ENCODE measurements at regions not wholly inside any gene's neighbourhood (a gene's known extent, or its start where the extent isn't known, plus 50 kb on each side); places are given as distances from the start of the nearest gene placed in this dataset.

DNA sequence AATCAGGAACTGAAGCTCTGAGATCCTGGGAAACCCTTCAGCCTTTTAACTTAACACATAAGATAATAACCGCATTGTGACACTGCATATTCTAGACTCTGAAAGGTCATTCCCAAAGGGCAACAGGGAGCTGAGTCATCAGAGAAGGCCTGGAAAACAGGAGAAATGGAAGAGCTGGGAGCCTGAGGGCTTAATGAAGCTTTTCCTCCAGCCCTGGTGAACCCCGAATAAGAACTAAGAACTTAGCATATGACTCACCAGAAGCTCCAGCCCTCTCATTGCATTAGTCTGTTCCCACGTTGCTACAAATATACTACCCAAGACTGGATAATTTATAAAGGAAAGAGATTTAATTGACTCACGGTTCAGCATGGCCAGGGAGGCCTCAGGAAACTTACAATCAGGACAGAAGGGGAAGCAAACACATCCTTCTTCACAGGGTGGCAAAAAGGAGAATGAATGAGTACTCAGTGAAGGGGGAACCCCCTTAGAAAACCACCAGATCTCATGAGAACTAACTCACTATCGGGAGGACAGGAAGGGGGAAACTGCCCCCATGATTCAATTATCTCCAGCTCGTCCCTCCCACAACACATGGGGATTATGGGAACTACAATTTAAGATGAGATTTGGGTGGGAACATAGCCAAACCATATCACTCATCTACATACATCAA is 648.5 kb downstream of the TFAP2A start:
- Histone ChIP-seq H3K9me3 (ENCODE audit: control insufficient read depth in 4 of 4, insufficient read depth in 3 of 4, low read length in 3 of 4) (no peaks in the 10 kb centered on the region), H3K36me3 (ENCODE audit: control insufficient read depth in 4 of 4, insufficient read depth in 4 of 4, low read length in 4 of 4) (no peaks in the 10 kb centered on the region), H3K4me3 (no peak overlapping the region), H3K4me1 (ENCODE audit: control insufficient read depth in 5 of 5, insufficient read depth in 5 of 5, low read length in 5 of 5) (no peaks in the 10 kb centered on the region), H3K27me3 (ENCODE audit: control insufficient read depth in 3 of 3, insufficient read depth in 3 of 3, low read length in 2 of 3) (no peaks in the 10 kb centered on the region), H3K27ac (ENCODE audit: low read depth in 1 of 2, low read length in 1 of 2) (no peak overlapping the region), H3K9ac (ENCODE audit: insufficient read depth in 1 of 2, low read length in 2 of 2) (no peak overlapping the region)
- 66 to 72% methylated on average over 6 of the region's 6 CpGs for WGBS, 2 donors
- TF ChIP-seq, protein P1, sequence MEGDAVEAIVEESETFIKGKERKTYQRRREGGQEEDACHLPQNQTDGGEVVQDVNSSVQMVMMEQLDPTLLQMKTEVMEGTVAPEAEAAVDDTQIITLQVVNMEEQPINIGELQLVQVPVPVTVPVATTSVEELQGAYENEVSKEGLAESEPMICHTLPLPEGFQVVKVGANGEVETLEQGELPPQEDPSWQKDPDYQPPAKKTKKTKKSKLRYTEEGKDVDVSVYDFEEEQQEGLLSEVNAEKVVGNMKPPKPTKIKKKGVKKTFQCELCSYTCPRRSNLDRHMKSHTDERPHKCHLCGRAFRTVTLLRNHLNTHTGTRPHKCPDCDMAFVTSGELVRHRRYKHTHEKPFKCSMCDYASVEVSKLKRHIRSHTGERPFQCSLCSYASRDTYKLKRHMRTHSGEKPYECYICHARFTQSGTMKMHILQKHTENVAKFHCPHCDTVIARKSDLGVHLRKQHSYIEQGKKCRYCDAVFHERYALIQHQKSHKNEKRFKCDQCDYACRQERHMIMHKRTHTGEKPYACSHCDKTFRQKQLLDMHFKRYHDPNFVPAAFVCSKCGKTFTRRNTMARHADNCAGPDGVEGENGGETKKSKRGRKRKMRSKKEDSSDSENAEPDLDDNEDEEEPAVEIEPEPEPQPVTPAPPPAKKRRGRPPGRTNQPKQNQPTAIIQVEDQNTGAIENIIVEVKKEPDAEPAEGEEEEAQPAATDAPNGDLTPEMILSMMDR (IDR thresholded peaks at IDR 0.05; ENCODE audit: control extremely low read depth, extremely low read depth): no peak
- ATAC-seq (ENCODE audit: insufficient read depth, low FRiP score) (no peak), DNase-seq (no peak)

DNA sequence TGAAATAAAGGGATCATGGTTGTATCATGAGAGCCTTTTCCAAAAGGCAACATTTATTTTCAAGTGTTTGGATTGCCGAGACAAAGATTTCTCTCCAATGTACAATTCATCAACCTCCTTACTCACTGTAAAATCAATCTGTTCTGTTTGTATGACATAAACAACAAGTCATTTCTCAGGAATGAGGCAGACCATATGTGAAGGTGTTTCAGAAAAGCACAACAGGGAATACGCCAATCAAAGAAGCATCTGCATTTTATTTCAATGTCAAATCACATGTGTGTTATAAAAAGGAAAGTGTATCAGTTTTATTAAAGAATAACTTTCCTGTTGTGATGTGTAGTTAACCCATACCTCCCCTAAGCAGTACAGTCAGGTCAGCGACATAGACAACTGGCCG is 653.7 kb downstream of the TFAP2A start:
- TF ChIP-seq, protein P1 (IDR thresholded peaks at IDR 0.05; ENCODE audit: control extremely low read depth, extremely low read depth): no peak
- DNase-seq (no peak), ATAC-seq (ENCODE audit: insufficient read depth, low FRiP score) (no peak)
- no peak overlapping the region for H3K27ac ChIP-seq (ENCODE audit: low read depth in 1 of 2, low read length in 1 of 2)
- H3K4me3 ChIP-seq: no peak overlapping the region
- no peak overlapping the region for H3K9ac ChIP-seq (ENCODE audit: insufficient read depth in 1 of 2, low read length in 2 of 2)
- WGBS, 2 donors: 88 to 92% methylated on average over 4 of the region's 4 CpGs
- H3K27me3 ChIP-seq (ENCODE audit: control insufficient read depth in 3 of 3, insufficient read depth in 3 of 3, low read length in 2 of 3): no peaks in the 10 kb centered on the region
- no peaks in the 10 kb centered on the region for H3K4me1 ChIP-seq (ENCODE audit: control insufficient read depth in 5 of 5, insufficient read depth in 5 of 5, low read length in 5 of 5)
- no peaks in the 10 kb centered on the region for H3K36me3 ChIP-seq (ENCODE audit: control insufficient read depth in 4 of 4, insufficient read depth in 4 of 4, low read length in 4 of 4)
- H3K9me3 ChIP-seq (ENCODE audit: control insufficient read depth in 4 of 4, insufficient read depth in 3 of 4, low read length in 3 of 4): no peaks in the 10 kb centered on the region

DNA sequence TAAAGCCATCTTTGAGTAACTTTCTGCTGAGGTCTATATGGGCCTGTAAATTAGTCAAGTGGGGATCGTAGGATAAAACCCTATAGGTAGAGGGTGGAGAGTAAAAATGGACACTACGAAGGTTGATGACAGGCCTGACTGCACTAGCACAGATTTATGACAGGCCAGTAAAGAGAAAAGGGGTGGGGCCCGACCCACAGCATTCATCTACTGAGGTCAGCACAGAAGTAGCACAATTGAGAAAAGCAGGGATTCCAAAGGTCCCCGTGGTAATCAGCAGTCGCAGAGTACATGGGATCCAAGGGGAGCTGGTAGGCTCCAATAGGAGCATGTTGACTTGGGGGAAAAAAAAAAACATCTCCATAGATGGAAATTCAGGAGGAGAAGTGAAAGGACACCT is 660.4 kb downstream of the TFAP2A start:
- Histone ChIP-seq H3K27ac (ENCODE audit: low read depth in 1 of 2, low read length in 1 of 2) (no peak overlapping the region), H3K4me1 (ENCODE audit: control insufficient read depth in 5 of 5, insufficient read depth in 5 of 5, low read length in 5 of 5) (no peaks in the 10 kb centered on the region), H3K36me3 (ENCODE audit: control insufficient read depth in 4 of 4, insufficient read depth in 4 of 4, low read length in 4 of 4) (no peaks in the 10 kb centered on the region), H3K9me3 (ENCODE audit: control insufficient read depth in 4 of 4, insufficient read depth in 3 of 4, low read length in 3 of 4) (no peaks in the 10 kb centered on the region), H3K4me3 (no peak overlapping the region), H3K27me3 (ENCODE audit: control insufficient read depth in 3 of 3, insufficient read depth in 3 of 3, low read length in 2 of 3) (no peaks in the 10 kb centered on the region), H3K9ac (ENCODE audit: insufficient read depth in 1 of 2, low read length in 2 of 2) (no peak overlapping the region)
- DNase-seq: no peak
- 90 to 91% methylated on average over 5 of the region's 5 CpGs for WGBS, 2 donors
- no peak for ATAC-seq (ENCODE audit: insufficient read depth, low FRiP score)
- TF ChIP-seq, protein P1 (IDR thresholded peaks at IDR 0.05; ENCODE audit: control extremely low read depth, extremely low read depth): no peak

DNA sequence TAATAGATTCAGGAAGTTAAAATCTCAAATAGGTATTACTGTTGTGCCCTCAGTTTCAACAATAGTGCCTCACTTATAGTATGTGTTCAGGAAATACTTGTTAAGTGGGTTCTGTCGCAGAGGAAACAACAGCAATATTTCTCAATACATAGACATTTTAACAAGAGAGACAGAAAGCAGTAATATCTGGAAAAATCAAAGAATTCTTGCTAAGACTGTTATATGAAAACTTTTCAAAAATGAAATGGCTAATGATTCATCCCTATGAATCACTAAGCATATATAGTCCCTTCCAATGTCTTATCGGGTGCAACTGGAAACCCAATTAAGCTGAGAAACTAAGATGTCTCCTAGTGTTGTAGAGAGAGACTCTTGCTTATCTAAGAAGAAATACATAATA is 668.9 kb downstream of the TFAP2A start:
- Histone ChIP-seq H3K9ac (ENCODE audit: insufficient read depth in 1 of 2, low read length in 2 of 2) (no peak overlapping the region), H3K27me3 (ENCODE audit: control insufficient read depth in 3 of 3, insufficient read depth in 3 of 3, low read length in 2 of 3) (no peaks in the 10 kb centered on the region), H3K9me3 (ENCODE audit: control insufficient read depth in 4 of 4, insufficient read depth in 3 of 4, low read length in 3 of 4) (peaks cover 0 to 3% (median 0%) of the 10 kb centered on the region in 4 donors), H3K36me3 (ENCODE audit: control insufficient read depth in 4 of 4, insufficient read depth in 4 of 4, low read length in 4 of 4) (no peaks in the 10 kb centered on the region), H3K4me1 (ENCODE audit: control insufficient read depth in 5 of 5, insufficient read depth in 5 of 5, low read length in 5 of 5) (no peaks in the 10 kb centered on the region), H3K4me3 (no peak overlapping the region), H3K27ac (ENCODE audit: low read depth in 1 of 2, low read length in 1 of 2) (no peak overlapping the region)
- 79 to 81% methylated on average over 2 of the region's 2 CpGs for WGBS, 2 donors
- TF ChIP-seq, protein P1 (IDR thresholded peaks at IDR 0.05; ENCODE audit: control extremely low read depth, extremely low read depth): no peak
- ATAC-seq (ENCODE audit: insufficient read depth, low FRiP score) (no peak), DNase-seq (no peak)
